ENCODE measurements at regions not wholly inside any gene's neighbourhood (a gene's known extent, or its start where the extent isn't known, plus 50 kb on each side); places are given as distances from the start of the nearest gene placed in this dataset.

DNA sequence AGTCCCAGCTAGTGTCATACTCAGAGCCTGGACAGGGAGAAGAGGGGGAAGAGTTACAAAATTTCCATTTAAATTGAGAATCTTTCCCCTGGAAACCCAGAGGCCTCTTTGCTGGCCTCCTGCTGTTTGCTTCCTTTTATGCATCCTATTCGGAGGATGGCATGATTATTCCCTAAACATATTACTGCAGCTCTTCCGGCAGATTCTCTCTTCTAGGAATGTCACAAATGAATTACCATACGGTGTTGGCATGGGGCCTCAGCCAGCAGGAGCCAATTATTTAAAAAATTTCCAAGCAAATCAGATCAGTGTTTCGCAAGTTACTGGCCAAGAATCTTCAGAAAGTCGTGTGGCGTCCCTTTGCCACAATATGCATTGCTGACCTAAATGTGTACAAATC lies 326.7 kb upstream of the NCAM1 start:
- no peaks in the 10 kb centered on the region for H3K36me3 ChIP-seq
- H3K4me1 ChIP-seq = no peaks in the 10 kb centered on the region
- no peaks in the 10 kb centered on the region for H3K27me3 ChIP-seq
- TF ChIP-seq, protein P1, sequence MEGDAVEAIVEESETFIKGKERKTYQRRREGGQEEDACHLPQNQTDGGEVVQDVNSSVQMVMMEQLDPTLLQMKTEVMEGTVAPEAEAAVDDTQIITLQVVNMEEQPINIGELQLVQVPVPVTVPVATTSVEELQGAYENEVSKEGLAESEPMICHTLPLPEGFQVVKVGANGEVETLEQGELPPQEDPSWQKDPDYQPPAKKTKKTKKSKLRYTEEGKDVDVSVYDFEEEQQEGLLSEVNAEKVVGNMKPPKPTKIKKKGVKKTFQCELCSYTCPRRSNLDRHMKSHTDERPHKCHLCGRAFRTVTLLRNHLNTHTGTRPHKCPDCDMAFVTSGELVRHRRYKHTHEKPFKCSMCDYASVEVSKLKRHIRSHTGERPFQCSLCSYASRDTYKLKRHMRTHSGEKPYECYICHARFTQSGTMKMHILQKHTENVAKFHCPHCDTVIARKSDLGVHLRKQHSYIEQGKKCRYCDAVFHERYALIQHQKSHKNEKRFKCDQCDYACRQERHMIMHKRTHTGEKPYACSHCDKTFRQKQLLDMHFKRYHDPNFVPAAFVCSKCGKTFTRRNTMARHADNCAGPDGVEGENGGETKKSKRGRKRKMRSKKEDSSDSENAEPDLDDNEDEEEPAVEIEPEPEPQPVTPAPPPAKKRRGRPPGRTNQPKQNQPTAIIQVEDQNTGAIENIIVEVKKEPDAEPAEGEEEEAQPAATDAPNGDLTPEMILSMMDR (IDR thresholded peaks at IDR 0.05) = no peak
- no peak overlapping the region for H3K27ac ChIP-seq
- peaks cover 0 to 8% of the 10 kb centered on the region in 2 donors for H3K9me3 ChIP-seq
- H3K4me3 ChIP-seq = no peak overlapping the region
- no peak for DNase-seq (ENCODE audit: low spot score)

DNA sequence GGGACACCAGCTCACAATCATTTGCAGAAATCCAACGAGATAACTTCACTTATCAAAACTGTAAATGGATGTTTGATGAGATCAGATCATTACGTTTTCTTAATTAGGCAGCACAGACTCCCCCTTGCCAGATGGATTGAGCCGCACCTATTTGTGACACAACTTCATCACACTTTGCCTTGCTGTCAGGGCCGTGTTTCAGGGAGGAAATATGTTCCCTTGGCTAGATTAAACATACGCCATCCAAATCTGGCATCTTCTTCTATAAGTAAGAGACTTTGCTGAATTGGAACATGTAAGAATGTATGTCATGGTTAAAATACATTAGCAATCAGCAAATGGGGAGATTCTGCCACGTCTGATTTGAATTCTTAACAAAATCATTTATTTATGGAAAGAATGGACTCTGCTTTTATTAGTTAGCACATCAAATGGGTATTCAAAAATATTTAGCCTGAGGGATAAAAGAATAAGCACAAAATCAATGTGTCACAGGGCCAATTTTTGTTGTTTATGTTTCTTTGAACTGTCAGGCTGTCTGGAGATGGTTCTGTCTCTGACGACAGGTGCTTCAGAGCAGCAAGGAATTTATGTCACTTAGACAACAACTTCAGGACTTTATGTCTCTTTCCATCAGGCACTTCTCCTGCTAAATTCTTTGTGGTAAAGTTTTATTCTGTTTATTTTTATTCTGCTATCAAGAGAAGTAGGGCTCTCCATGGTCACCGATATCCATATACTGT lies 326.1 kb upstream of the NCAM1 start:
- no peak for DNase-seq (ENCODE audit: low spot score)
- Histone ChIP-seq H3K4me3 (no peak overlapping the region), H3K4me1 (no peaks in the 10 kb centered on the region), H3K36me3 (no peaks in the 10 kb centered on the region), H3K27ac (no peak overlapping the region), H3K9me3 (peaks cover 0 to 13% of the 10 kb centered on the region in 2 donors), H3K27me3 (no peaks in the 10 kb centered on the region)
- TF ChIP-seq, protein P1 (IDR thresholded peaks at IDR 0.05) = no peak

DNA sequence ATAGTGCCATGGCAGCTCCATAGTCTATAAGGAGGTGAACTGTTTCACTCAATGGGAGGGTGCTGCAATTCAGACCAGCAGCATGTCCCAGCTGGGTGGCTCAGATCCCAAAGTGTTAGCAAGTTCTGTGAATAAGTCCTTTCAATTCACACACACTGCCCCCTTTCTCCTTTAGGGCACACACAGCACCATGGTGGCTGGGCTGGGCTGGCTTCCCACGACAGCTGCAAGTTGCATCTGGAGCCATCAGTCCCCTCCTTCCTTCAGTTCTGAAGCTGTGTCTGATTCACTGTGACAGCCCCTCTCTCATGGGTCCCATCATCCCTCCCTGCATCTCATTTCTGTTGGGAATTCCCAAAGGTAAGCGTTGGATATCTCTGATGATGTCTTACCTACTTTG lies 324.1 kb upstream of the NCAM1 start:
- H3K9me3 ChIP-seq = peaks cover 0 to 17% of the 10 kb centered on the region in 2 donors
- no peaks in the 10 kb centered on the region for H3K36me3 ChIP-seq
- no peaks in the 10 kb centered on the region for H3K27me3 ChIP-seq
- TF ChIP-seq, protein P1 (IDR thresholded peaks at IDR 0.05) = no peak
- H3K4me1 ChIP-seq = no peaks in the 10 kb centered on the region
- DNase-seq (ENCODE audit: low spot score) = no peak
- H3K27ac ChIP-seq = no peak overlapping the region
- H3K4me3 ChIP-seq = no peak overlapping the region

DNA sequence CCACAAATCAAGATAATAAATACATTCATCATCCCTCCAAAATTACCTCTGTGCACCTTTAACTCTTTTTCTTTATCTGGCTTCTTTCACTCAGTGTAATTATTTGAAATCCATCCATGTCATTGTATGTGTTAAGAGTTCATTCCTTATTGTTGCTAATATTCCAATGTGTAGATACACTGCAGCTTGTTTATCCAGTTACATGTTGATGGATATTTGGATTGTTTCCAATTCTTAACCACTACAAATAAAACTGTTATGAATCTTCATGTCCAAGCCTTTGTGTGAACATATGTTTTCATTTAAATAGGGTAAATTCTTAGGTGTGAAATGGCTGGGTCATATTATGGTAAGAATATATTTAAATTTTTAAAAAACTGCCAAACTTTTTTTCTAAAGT lies 323.3 kb upstream of the NCAM1 start:
- H3K27me3 ChIP-seq = no peaks in the 10 kb centered on the region
- peaks cover under 1 to 18% of the 10 kb centered on the region in 2 donors for H3K9me3 ChIP-seq
- no peaks in the 10 kb centered on the region for H3K36me3 ChIP-seq
- TF ChIP-seq, protein P1 (IDR thresholded peaks at IDR 0.05) = no peak
- no peak for DNase-seq (ENCODE audit: low spot score)
- no peaks in the 10 kb centered on the region for H3K4me1 ChIP-seq
- H3K4me3 ChIP-seq = no peak overlapping the region
- no peak overlapping the region for H3K27ac ChIP-seq

DNA sequence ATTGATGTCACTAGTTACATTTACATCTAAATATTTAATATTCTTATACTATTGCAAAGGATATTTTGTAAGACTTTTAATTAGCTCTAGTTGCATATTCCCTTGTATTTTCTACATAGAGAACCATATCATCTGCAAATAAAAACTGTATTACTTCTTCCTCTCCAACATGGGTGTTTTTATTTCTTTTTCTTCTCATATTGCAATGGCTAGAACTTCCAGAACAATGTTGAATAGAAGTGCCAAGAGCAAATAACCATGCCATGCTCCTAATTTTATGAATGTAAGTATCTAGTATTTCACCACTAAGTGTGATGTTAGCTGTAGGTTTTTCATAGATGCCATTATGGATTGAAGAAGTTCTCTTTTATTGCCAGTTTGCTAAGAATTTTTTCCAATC lies 321.8 kb upstream of the NCAM1 start:
- no peak overlapping the region for H3K27ac ChIP-seq
- TF ChIP-seq, protein P1 (IDR thresholded peaks at IDR 0.05) = no peak

DNA sequence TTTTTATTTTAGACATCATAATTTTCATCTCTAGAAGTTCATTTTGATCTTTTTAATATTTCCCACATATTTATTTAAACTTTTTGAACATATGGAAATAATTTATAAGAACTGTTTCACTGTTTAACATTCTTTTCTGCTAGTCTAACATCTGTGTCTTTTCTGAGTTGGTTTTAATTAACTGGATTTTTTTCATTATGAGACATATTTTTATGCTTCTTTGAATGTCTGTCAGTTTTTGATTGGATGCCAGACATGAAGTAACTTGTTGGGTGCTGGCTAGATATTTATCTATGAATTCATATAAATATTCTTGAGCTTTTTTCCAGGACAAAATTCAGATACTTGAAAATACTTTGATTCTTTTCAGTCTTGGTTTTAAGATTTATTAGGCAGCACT lies 317.8 kb upstream of the NCAM1 start:
- no peaks in the 10 kb centered on the region for H3K36me3 ChIP-seq
- no peak overlapping the region for H3K27ac ChIP-seq
- no peak overlapping the region for H3K4me3 ChIP-seq
- H3K9me3 ChIP-seq = peaks cover 3 to 28% of the 10 kb centered on the region in 2 donors
- H3K27me3 ChIP-seq = no peaks in the 10 kb centered on the region
- TF ChIP-seq, protein P1 (IDR thresholded peaks at IDR 0.05) = no peak
- no peak for DNase-seq (ENCODE audit: low spot score)
- no peaks in the 10 kb centered on the region for H3K4me1 ChIP-seq

More for the DNA sequence above, 321.8 kb upstream of the NCAM1 start:
- no peak overlapping the region for H3K4me3 ChIP-seq
- no peaks in the 10 kb centered on the region for H3K4me1 ChIP-seq
- no peak for DNase-seq (ENCODE audit: low spot score)
- no peaks in the 10 kb centered on the region for H3K27me3 ChIP-seq
- peaks cover 3 to 28% of the 10 kb centered on the region in 2 donors for H3K9me3 ChIP-seq
- no peaks in the 10 kb centered on the region for H3K36me3 ChIP-seq
